HK-2 (cell line): ENCODE measurements at regions not wholly inside any gene's neighbourhood (a gene's known extent, or its start where the extent isn't known, plus 50 kb on each side); places are given as distances from the start of the nearest gene placed in this dataset.
"Not testable (repeated sequence)": the region's sequence is repeated elsewhere in the genome, so short reads cannot be mapped to it uniquely, and the experiment has no call there.

ENCODE experiments used
- DNase-seq: peaks from one replicate; pipeline ENCODE4 v3.0.0-alpha.2; 2018; ENCODE audit not compliant: unreplicated experiment

DNA sequence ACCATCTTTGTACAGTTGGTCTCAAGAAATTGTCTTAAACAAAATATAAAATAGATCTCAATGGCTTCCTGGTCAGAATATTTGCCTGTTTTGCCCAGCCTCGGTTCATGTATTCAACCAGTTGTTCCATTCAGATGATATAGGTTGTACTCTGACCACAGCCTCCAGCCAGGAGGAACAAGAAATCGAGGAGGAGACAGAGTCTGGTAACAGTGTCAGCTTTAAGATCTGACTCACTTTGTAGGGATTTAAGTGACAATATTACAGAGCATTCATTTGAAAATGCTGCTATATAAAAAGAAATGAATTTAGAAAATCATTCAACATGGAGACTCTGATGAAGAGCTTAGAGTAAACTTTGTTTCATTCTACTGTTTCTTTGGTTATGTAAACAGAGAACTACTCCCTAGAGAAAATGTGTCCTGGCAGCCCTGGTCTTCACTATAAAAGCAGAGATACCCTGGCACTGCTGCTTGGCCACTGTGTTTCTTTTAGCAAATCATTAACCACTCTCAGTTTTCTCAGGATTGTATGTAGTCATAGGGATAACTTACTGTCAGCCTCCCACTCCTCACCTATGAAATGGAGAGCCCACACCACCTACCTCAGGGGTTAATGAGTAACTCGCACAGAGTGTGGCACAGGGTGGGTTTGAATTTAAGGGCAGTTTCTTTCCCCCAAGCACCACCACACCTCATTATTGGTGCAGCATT lies 53.5 kb downstream of the PAGE2 start:
- no peak for DNase-seq

DNA sequence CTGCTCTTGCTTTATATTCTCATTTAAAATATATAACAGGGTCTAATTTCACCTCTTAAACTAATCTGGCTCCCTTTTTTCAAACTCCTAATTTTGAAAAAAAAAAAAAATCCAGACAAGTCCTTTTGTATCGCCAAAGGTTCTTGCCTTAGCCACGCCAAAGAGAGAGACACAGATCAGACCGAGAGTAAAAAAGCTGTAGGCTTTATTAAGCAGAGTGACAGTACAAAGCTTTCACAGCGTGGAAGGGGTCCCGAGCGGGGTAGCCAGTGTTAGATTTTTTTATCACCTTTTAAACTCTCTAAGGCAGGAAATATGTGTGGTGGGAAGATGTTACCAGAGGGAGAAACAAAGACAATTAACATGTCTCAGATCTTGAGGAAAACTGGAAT lies 54.1 kb downstream of the PAGE2 start:
- DNase-seq: no peak

DNA sequence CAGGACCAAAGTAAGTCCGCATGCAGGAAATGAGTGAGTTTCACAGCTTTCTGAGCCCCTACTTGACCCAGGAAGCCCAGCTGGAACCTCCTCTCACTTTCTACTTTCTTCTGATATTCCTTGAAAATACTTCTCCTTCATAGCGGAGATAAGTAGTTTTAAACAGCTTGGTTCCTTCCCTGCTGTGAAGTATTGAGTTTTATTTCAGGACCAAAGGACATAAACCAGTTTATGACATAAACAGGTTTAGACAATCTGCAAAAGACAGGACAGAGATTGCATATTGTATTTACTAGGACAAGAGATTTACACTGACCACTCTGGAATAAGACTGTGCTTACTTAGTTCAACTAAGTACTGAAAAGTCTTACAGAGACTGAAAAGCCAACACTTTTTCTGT lies 54.8 kb downstream of the PAGE2 start:
- DNase-seq: no peak

GRCh38 chrX:55144697-55145096 lies 55.9 kb downstream of the PAGE2 start:
- DNase-seq: no peak

- no peak for DNase-seq
Measured at GRCh38 chrX:55149242-55149641, 60.4 kb downstream of the PAGE2 start.

DNA sequence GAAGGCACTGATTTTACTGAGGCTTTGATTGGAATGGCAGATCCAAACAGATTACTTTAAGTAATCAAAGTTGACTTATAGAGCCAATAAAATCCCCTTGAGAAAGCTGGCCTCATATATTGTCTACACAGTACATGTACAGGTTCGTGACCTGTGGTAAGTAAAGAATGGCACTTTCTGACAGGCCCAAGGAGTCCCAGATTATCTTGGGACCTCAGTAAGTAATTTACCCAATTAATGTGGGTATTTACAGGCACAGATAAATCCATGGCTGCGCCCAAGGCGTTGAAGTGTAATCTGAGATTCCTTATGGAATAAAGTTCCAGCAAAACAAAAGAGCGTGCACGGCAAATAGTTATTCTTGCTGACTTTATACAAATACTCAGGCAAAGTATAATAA lies 62.4 kb downstream of the PAGE2 start:
- no peak for DNase-seq

- no peak for DNase-seq
Measured at GRCh38 chrX:55159551-55159950, 60.6 kb upstream of the PAGE5 start.

- peak; percentile 89 for DNase-seq
Measured at GRCh38 chrX:55160685-55161552, 59.2 kb upstream of the PAGE5 start.

GRCh38 chrX:55161581-55161980 lies 58.6 kb upstream of the PAGE5 start:
- DNase-seq: no peak

- DNase-seq: no peak
Measured at GRCh38 chrX:55163171-55163570, 57.0 kb upstream of the PAGE5 start.

DNA sequence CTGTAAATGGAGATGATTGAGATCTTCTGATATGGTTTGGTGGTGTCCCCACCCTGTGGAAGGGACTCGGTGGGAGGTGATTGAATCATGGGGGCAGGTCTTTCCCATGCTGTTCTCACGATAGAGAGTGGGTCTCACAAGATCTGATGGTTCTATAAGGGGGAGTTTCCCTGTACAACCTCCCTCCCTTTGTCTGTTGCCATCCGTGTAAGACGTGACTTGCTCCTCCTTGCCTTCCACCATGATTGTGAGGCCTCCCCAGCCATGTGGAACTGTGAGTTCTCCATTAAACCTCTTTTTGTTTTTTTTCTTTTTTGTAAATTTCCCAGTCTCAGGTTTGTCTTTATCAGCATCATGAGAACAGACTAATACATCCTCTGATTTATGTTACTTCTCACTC lies 55.1 kb upstream of the PAGE5 start:
- DNase-seq: not testable (repeated sequence)

- no peak for DNase-seq
Measured at GRCh38 chrX:55167124-55167803, 52.9 kb upstream of the PAGE5 start.

- no peak for DNase-seq
Measured at GRCh38 chrX:55167901-55168300, 52.2 kb upstream of the PAGE5 start.

DNA sequence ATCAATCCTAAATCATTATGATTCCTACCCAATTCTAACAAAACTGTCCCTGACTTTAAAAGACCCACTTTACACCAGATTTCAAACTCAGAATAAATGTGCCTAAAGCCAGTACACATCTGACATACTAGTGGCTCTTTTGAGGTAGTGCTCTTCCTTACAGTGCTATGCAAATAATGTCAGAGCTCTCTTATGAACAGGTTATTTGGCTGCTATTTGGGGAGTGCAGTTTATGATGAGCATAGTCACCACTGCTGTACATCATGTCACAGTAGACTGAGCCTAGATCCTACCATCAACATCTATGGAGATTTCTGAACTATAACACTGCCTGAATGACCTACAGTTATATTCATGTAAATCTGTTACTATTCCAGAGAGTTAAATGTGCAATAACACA lies 50.4 kb upstream of the PAGE5 start:
- DNase-seq: no peak
